ENCODE measurements at regions not wholly inside any gene's neighbourhood (a gene's known extent, or its start where the extent isn't known, plus 50 kb on each side); places are given as distances from the start of the nearest gene placed in this dataset.

- Histone ChIP-seq H3K27me3 (ENCODE audit: control insufficient read depth, insufficient read depth, low read length) (no peaks in the 10 kb centered on the region), H3K18ac (ENCODE audit: low read depth, low read length) (no peak overlapping the region), H4K8ac (ENCODE audit: low read depth in 2 of 2, low read length in 2 of 2) (no peak overlapping the region), H3K4me3 (ENCODE audit: insufficient read depth, low read depth, low read length) (no peak overlapping the region), H3K27ac (ENCODE audit: insufficient read depth, low read length) (no peak overlapping the region), H3K9me1 (ENCODE audit: insufficient read depth, low read length) (no peaks in the 10 kb centered on the region), H4K91ac (ENCODE audit: insufficient read depth, low read depth, low read length) (no peak overlapping the region), H3K79me1 (ENCODE audit: low read depth in 1 of 2, low read length in 2 of 2) (no peaks in the 10 kb centered on the region), H4K20me1 (ENCODE audit: insufficient read depth, low read length) (no peaks in the 10 kb centered on the region), H3K36me3 (ENCODE audit: control insufficient read depth, insufficient read depth, low read length) (no peaks in the 10 kb centered on the region), H2BK15ac (ENCODE audit: low read depth, low read length) (no peak overlapping the region), H4K5ac (ENCODE audit: low read depth, low read length) (no peak overlapping the region), H2BK20ac (ENCODE audit: low read depth, low read length) (no peak overlapping the region), H2BK5ac (ENCODE audit: low read depth, low read length, poor library complexity, severe bottlenecking) (no peak overlapping the region), H2AK5ac (ENCODE audit: low read depth, low read length) (no peak overlapping the region), H3K14ac (replicated peaks; ENCODE audit: low read depth, low read length) (no peak overlapping the region), H2AFZ (replicated peaks; ENCODE audit: low read length, poor library complexity) (no peak overlapping the region), H3K4me2 (ENCODE audit: low read depth, low read length) (no peak overlapping the region), H3K4me1 (ENCODE audit: control insufficient read depth, insufficient read depth, low read length) (no peaks in the 10 kb centered on the region), H2BK120ac (ENCODE audit: low read depth, low read length) (no peak overlapping the region), H3K56ac (ENCODE audit: extremely low read depth, insufficient read depth, low read length) (no peak overlapping the region), H3K9me3 (ENCODE audit: control insufficient read depth, insufficient read depth, low read length) (peaks cover 10% of the 10 kb centered on the region), H3K23ac (ENCODE audit: low read depth, low read length) (no peak overlapping the region), H2AK9ac (replicated peaks; ENCODE audit: low read depth, low read length, poor library complexity) (no peak overlapping the region), H3K4ac (ENCODE audit: low read depth, low read length) (no peak overlapping the region), H3K9ac (ENCODE audit: low read depth, low read length) (no peak overlapping the region)
- POLR2A ChIA-PET (ENCODE audit: unreplicated experiment), result no interaction called here
- no CpG with 5 or more reads among the region's 3 CpGs for WGBS, 2 experiments (ENCODE audit: extremely low coverage in 2 of 2, insufficient read length in 1 of 2)
- BruUV-seq (replicated peaks), result no TSS peak
- ATAC-seq (ENCODE audit: low read depth), result no peak
- in situ Hi-C loops (cut with MboI; ENCODE audit: low sequenced_read_pairs), result no loop called here
- no peak for DNase-seq
- intact Hi-C loops (cut with micrococcal nuclease), result loop anchor here (2.0 kb wide), 1 partner anchor 1308 kb away; no protein-coding TSS in a partner anchor
- CTCF ChIA-PET, result no interaction called here
- TF ChIP-seq NFE2L2 (IDR thresholded peaks at IDR 0.05; ENCODE audit: low read depth, low read length) (no peak), CHD1 (IDR thresholded peaks at IDR 0.05; ENCODE audit: low read depth, low read length) (no peak), POLR2A (IDR thresholded peaks at IDR 0.05; ENCODE audit: low read depth, low read length) (no peak), RCOR1 (IDR thresholded peaks at IDR 0.05; ENCODE audit: insufficient replicate concordance, low read length) (no peak), CTCF (conservative IDR thresholded peaks at IDR 0.05; ENCODE audit: low read depth, low read length) (no peak), RFX5 (IDR thresholded peaks at IDR 0.05; ENCODE audit: low read depth, low read length) (no peak), SMC3 (IDR thresholded peaks at IDR 0.05; ENCODE audit: low read depth, low read length) (no peak), MAZ (IDR thresholded peaks at IDR 0.05; ENCODE audit: borderline replicate concordance, low read depth, low read length) (no peak), MXI1 (IDR thresholded peaks at IDR 0.05; ENCODE audit: borderline replicate concordance, low read depth, low read length) (no peak)
- dilution Hi-C loops (cut with HindIII; ENCODE audit: low sequenced_read_pairs, unreplicated experiment), result no loop called here
Measured at GRCh38 chr3:18558507-18558906, 133.4 kb upstream of the SATB1 start.
